Bone marrow (tissue), 2 donors: ENCODE measurements at regions not wholly inside any gene's neighbourhood (a gene's known extent, or its start where the extent isn't known, plus 50 kb on each side); places are given as distances from the start of the nearest gene placed in this dataset.
"Not testable (repeated sequence)": the region's sequence is repeated elsewhere in the genome, so short reads cannot be mapped to it uniquely, and the experiment has no call there.

Experiments used
- DNase-seq, 2 donors: peaks; one replicate each; lab custom pipeline; 2025; lab: John Stamatoyannopoulos, UW

DNA sequence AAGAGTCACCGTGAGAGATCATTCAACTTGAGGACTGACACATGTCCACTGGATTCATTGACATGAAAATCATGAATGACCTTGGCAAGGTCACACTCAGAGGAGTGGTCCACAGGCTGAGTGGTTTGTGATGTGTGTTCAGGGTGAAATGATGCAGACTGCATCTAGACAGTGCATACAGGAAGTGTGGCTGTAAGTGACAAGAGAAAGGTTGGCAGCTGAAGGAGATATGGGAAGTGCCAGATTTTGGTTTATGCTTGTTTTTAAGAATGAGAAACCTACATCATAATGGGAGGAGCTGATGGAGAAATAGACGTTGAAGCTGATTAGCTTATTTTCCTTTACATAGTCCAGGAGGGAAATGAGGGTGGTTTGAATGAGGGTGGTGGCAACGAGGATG lies 64.8 kb upstream of the VIPR2 start:
- DNase-seq: no peak

DNA sequence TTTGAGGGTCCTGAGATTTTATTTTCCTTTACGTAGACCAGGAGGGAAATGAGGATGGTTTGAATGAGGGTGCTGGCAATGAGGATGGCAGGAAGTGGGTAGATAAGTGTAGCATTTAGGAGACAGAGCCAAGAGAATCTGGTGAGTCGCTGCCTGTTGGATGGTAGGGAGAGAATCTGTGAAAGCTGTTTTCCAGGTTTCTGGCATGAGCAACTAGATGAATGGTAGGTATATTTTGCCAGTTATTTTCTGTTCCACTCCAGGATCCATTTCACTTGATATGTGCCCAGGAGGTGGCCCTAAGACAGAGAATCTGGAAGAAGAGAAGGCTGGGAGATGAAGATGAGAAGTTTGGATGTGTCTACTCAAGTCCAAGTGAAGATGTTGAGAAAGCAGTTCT lies 63.3 kb upstream of the VIPR2 start:
- DNase-seq: no peak

DNA sequence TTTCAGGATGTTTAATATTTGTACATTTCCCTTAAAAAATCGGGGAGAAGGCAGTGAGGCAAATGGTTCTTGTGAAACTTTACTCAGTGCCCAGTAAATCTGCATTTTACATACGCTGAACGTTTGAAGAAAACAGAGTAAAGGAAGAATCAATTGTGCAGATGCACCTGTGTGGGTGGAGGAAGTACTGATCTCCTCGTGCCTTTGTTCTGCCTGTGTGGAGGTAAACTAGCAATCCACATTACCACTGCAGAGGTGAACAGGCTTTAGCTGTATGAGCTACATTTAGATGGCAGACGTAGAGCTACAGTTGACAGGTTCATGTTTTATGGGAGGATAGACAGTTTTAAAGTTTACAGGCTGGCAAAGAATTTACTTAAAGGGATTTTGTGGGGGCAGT lies 62.7 kb upstream of the VIPR2 start:
- no peak for DNase-seq

DNA sequence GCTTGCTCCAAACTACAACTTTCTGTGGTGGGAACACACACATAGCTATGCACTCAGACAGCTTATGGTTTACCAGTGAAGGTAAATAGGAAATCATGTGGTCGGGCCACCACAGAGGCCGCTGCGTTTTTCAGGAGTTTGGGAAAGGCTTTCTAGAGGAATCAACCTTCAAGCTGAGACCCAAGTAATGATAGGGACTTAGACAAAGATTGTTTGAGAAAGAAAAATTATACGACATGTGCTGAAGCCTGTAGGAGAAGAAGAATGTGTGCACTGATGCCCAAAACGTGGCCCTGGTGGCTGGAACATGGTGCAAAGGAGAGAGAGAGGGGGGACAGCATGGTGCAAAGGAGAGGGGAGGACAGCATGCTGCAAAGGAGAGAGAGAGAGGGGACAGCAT lies 61.2 kb upstream of the VIPR2 start:
- no peak for DNase-seq

DNA sequence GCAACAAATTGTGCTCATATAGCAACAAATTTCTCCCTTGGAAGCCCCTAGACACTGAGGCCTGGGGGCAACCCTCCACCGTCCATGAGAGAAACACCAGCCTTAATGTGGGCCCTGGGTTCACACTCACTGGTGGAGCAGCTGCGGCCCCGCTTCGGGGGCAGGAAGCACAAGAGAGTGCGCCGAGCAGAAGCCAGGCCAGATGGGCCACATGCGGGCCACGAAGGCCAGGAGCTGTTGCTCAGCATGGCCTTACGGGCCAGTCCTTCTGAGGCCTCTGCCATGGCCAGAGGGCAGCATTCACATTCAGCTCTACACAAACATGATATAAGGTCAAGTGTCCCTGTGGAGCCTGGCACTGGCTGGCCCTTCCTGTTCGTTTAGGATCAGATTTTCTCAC lies 60.0 kb upstream of the VIPR2 start:
- DNase-seq: no peak

DNA sequence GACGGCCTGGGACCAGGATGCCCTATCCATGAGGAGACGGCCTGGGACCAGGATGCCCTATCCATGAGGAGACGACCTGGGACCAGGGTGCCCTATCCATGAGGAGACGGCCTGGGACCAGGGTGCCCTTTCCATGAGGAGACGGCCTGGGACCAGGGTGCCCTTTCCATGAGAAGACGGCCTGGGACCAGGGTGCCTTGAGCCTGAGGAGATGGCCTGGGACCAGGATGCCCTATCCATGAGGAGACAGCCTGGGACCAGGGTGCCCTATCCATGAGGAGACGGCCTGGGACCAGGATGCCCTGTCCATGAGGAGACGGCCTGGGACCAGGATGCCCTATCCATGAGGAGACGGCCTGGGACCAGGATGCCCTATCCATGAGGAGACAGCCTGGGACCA lies 58.6 kb upstream of the VIPR2 start:
- not testable (repeated sequence) for DNase-seq

DNA sequence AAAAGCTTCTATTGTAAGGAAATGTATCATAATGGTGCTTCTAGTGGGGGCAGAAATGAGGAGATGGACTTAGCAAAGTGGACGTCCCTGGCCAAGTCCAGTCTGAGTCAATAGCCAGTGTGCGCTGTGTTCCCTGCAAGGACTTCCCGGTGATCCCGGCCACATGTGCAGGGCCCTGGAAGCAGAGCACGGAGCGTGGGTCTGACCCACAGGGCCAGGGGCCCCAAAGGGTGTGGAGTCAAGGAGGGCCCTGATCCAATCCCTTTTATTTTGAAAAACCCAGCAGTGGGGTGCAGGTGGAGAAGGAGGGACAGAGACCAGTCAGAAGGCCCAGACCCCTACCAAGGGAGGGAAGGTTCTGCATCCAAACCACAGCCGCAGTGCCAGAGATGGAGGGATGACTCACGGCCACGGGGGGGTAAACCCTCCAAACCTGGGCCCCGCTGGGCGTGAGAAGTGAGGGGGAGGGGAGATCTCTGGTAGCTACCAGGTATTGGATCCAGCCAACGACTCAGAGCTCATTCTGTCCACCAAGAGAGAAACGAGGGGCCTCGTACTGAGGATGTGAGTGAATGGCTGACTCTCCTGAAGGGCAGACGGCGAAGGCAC lies 57.2 kb upstream of the VIPR2 start:
- DNase-seq: no peak

DNA sequence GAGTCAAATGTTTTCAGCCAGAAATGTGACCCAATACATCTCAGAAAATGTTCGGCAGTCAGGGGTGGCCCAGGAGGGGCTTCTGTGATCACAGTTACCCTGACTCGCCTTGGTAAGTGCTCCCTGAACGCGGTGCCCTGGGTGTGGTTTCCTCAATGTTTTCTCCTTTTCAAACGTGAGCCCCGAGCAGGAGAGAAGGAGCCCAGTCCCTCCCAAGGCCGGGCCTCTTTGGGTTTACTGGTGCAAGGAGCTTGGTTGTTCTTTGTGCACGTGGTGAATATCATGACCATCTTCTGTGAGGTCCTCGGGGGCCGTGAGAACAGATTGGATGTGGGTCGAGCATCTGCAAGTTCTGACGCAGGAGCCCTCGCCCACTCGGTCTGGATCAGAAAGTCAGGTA lies 55.8 kb upstream of the VIPR2 start:
- DNase-seq: no peak

DNA sequence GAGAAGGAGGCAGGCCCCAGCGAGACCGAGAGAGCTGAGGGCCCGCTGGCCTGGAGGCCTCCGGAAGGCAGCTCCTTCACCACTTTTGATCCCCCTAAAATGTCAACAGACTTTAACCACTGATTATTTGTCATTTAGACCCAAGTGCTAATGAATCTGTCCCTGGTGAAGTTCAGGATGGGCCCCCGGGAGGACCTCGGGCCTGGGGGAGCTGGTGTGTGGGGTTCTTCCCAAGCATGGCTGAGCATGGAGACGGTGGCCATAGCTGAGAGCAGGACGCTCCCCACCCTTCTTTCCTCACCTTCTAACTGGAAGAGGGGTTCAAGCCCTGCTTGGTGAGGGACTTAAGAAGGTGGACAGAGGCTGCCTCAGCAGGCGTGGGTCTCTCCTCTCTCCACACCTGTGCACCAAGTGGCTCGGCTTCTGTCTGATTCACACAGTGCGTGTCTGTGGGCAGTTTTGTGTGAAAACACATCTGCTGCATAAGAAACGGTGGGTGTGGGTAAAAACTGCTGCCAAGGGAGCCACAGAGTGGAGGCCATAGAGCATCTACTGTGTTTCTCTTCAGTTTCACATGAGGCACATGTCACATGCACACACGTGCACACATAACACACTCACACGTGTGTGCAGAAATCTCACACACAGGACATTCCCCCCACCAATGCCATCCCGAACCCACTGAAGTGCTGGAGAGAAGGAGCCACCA lies 53.5 kb upstream of the VIPR2 start:
- no peak for DNase-seq

DNA sequence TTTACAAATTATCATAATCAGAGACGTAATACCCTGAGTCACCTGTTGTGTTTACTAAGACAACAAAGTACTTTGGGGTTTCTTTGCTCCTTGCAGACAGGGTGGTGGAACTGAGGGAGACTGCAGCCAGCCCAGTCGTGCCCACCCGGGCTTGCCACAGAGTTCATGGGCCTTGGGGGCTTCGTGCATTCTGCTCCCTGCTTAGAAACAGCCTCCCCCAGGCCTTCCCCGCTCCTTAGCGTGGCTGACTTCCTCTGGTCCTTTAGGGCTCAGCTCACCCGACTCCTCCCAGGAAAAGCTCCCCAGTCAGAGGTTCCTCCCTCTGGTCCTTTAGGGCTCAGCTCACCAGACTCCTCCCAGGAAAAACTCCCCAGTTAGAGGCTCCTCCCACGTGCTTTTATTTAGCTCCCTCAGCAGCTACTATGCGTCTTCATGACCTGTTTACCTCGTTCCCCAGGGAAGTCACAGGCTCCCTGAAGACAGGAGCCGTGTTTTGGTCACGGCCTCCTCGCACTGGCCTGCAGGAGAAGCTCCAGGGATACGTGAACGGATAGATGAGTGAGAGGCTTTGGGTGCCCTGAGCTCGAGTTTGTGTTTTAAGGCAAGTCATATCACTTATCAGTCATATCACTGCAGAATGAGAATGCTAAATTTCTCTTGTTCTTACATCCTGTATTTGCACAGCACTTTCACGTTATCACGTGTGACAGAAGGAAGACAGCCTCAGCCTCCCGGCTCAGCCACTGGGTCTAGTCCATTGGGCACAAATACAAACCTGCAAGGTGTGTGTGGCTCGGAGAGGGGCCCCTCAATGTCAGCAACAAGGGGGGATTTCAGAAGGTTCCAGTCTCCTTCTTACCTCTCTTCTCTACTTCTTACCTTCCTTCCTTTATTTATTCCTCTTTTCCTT lies 52.7 kb upstream of the VIPR2 start:
- peak in 1 of 2 donors; percentile 10 for DNase-seq

DNA sequence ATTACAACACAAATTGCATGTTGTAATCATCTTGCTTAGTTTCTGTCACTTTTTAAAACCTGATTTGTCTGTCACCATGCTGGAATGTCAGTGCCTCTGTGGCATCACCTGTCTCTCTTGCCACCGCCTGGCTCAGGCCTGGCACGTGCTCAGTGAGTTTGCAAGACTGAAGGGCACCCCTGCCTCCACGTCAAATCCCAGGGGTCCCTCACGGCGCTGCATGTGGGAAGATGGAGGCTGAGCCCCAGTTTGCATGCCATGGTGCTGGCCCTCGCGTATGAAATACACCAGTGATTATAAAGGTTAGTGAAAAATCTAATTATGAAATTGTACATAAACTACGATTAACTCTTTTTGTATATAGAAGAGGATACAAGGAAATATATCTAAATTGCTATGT lies 51.9 kb upstream of the VIPR2 start:
- no peak for DNase-seq

DNA sequence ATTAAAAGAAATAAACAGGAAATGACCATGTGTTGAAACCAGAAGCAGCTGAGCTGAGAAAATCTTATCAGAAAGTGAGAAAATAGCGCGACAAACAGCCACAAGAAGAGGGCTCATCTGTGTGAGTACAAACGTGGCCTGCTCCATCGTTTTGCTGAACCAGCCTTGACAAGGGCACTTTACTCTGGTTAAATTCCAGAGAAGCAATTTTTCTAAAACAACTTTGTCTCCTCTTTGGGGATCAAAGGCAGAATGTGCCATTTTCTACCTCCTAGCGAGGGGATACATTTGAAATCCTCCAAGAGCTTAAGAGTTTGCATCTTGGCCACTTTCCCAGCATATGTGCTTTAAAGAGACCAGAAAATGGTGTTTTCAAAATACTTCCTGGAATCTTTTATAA lies 51.3 kb upstream of the VIPR2 start:
- no peak for DNase-seq
